ENCODE measurements at regions not wholly inside any gene's neighbourhood (a gene's known extent, or its start where the extent isn't known, plus 50 kb on each side); places are given as distances from the start of the nearest gene placed in this dataset.

- DNase-seq (ENCODE audit: low spot score), result no peak
- no peaks in the 10 kb centered on the region for H3K27me3 Mint-ChIP-seq (ENCODE audit: low read depth)
- H3K4me1 Mint-ChIP-seq (ENCODE audit: low read depth), result no peaks in the 10 kb centered on the region
- H3K36me3 Mint-ChIP-seq (ENCODE audit: low read depth), result no peaks in the 10 kb centered on the region
- intact Hi-C loops (cut with micrococcal nuclease), result no loop called here
- H3K9me3 Mint-ChIP-seq, result no peaks in the 10 kb centered on the region
- no peak overlapping the region for H3K4me3 Mint-ChIP-seq (ENCODE audit: low read depth)
- no peak overlapping the region for H3K27ac Mint-ChIP-seq
Measured at GRCh38 chr3:34301313-34301712, 502.9 kb downstream of the PDCD6IP start.

- DNase-seq (ENCODE audit: low spot score), result no peak
- intact Hi-C loops (cut with micrococcal nuclease), result no loop called here
- Mint-ChIP-seq H3K4me1 (ENCODE audit: low read depth) (no peaks in the 10 kb centered on the region), H3K27ac (no peak overlapping the region), H3K4me3 (ENCODE audit: low read depth) (no peak overlapping the region), H3K27me3 (ENCODE audit: low read depth) (no peaks in the 10 kb centered on the region), H3K36me3 (ENCODE audit: low read depth) (no peaks in the 10 kb centered on the region), H3K9me3 (peaks cover 3% of the 10 kb centered on the region)
Measured at GRCh38 chr3:34305266-34305665, 506.8 kb downstream of the PDCD6IP start.

GRCh38 chr3:34312684-34313083, 514.3 kb downstream of the PDCD6IP start:
- no peaks in the 10 kb centered on the region for H3K36me3 Mint-ChIP-seq (ENCODE audit: low read depth)
- H3K4me3 Mint-ChIP-seq (ENCODE audit: low read depth), result no peak overlapping the region
- intact Hi-C loops (cut with micrococcal nuclease), result no loop called here
- no peak overlapping the region for H3K27ac Mint-ChIP-seq
- peaks cover 3% of the 10 kb centered on the region for H3K9me3 Mint-ChIP-seq
- no peaks in the 10 kb centered on the region for H3K4me1 Mint-ChIP-seq (ENCODE audit: low read depth)
- DNase-seq (ENCODE audit: low spot score), result no peak
- no peaks in the 10 kb centered on the region for H3K27me3 Mint-ChIP-seq (ENCODE audit: low read depth)

DNA sequence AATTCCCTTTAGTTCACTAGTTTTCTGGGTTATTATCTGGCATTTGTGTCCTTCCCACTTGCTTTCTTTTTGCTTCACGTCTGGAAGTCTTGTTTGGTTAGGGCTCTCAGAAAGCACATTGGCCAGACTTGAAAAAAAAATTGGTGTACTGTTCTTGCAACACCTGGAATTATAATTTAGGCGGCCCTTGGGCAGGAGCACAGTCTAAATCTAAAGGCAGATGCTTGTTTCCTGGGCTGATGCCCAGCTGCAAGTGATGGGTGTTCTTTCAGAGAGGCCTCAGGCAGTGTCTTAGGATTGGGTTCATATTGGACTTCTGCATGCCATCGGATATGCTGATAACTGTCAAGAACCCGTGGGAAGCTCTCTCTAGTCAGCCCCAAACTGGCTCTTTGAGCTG, 521.5 kb downstream of the PDCD6IP start:
- no peaks in the 10 kb centered on the region for H3K27me3 Mint-ChIP-seq (ENCODE audit: low read depth)
- DNase-seq (ENCODE audit: low spot score), result no peak
- H3K4me1 Mint-ChIP-seq (ENCODE audit: low read depth), result no peaks in the 10 kb centered on the region
- intact Hi-C loops (cut with micrococcal nuclease), result no loop called here
- H3K27ac Mint-ChIP-seq, result no peak overlapping the region
- H3K9me3 Mint-ChIP-seq, result peaks cover 6% of the 10 kb centered on the region
- H3K4me3 Mint-ChIP-seq (ENCODE audit: low read depth), result no peak overlapping the region
- H3K36me3 Mint-ChIP-seq (ENCODE audit: low read depth), result no peaks in the 10 kb centered on the region

GRCh38 chr3:34323517-34323916, 525.1 kb downstream of the PDCD6IP start:
- intact Hi-C loops (cut with micrococcal nuclease), result no loop called here
- H3K9me3 Mint-ChIP-seq, result no peaks in the 10 kb centered on the region
- no peak overlapping the region for H3K4me3 Mint-ChIP-seq (ENCODE audit: low read depth)
- H3K4me1 Mint-ChIP-seq (ENCODE audit: low read depth), result no peaks in the 10 kb centered on the region
- no peak overlapping the region for H3K27ac Mint-ChIP-seq
- H3K27me3 Mint-ChIP-seq (ENCODE audit: low read depth), result no peaks in the 10 kb centered on the region
- DNase-seq (ENCODE audit: low spot score), result no peak
- H3K36me3 Mint-ChIP-seq (ENCODE audit: low read depth), result no peaks in the 10 kb centered on the region

- Mint-ChIP-seq H3K9me3 (no peaks in the 10 kb centered on the region), H3K27ac (no peak overlapping the region), H3K27me3 (ENCODE audit: low read depth) (no peaks in the 10 kb centered on the region), H3K36me3 (ENCODE audit: low read depth) (no peaks in the 10 kb centered on the region), H3K4me1 (ENCODE audit: low read depth) (no peaks in the 10 kb centered on the region), H3K4me3 (ENCODE audit: low read depth) (no peak overlapping the region)
- intact Hi-C loops (cut with micrococcal nuclease), result no loop called here
- DNase-seq (ENCODE audit: low spot score), result no peak
Measured at GRCh38 chr3:34346656-34347055, 548.2 kb downstream of the PDCD6IP start.

DNA sequence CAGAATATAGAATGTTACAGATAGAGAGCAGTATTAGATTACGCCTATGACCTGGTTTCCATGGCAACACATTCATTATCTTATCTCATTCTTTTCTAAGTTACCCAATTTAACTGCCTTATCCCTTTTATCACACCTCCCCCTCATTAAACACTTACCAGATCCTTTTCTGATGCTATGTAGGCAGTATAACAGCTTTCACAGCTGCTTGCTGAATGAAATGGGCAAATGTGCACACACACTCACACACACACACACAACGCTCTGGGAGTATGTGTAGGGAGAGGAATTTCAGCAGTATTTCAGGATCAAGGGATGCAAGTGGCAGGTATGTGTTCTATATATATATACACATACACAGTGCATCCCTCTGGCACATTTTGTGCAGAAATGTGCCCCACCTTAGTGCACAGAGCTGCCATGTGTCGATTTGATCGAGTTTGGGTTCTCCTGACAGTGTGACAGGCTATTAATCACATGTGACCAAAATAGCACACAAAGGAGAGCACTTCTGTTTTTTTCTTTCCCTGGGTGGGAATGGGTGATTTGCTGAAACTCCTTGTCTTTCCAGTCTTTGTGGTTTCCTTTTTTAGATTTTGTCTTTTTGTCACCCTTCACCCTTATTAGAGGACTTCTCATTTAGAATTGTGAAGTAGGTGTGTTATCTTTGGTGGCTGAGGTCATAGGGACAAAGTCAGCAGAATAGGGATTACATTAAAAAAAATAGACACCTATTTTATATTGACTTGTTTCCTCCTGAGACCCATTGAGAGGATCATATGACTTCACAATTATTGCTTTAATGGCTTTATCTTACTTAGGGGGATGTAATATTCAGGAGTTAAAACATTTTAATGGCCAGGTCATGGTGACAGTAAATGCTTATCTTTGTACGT, 553.7 kb downstream of the PDCD6IP start:
- no peaks in the 10 kb centered on the region for H3K4me1 Mint-ChIP-seq (ENCODE audit: low read depth)
- H3K4me3 Mint-ChIP-seq (ENCODE audit: low read depth), result no peak overlapping the region
- no peaks in the 10 kb centered on the region for H3K9me3 Mint-ChIP-seq
- intact Hi-C loops (cut with micrococcal nuclease), result no loop called here
- H3K27ac Mint-ChIP-seq, result no peak overlapping the region
- H3K27me3 Mint-ChIP-seq (ENCODE audit: low read depth), result no peaks in the 10 kb centered on the region
- no peaks in the 10 kb centered on the region for H3K36me3 Mint-ChIP-seq (ENCODE audit: low read depth)
- no peak for DNase-seq (ENCODE audit: low spot score)

- Mint-ChIP-seq H3K4me1 (ENCODE audit: low read depth) (no peaks in the 10 kb centered on the region), H3K4me3 (ENCODE audit: low read depth) (no peak overlapping the region), H3K9me3 (no peaks in the 10 kb centered on the region)
Measured at GRCh38 chr3:34352778-34353331, 554.4 kb downstream of the PDCD6IP start.

DNA sequence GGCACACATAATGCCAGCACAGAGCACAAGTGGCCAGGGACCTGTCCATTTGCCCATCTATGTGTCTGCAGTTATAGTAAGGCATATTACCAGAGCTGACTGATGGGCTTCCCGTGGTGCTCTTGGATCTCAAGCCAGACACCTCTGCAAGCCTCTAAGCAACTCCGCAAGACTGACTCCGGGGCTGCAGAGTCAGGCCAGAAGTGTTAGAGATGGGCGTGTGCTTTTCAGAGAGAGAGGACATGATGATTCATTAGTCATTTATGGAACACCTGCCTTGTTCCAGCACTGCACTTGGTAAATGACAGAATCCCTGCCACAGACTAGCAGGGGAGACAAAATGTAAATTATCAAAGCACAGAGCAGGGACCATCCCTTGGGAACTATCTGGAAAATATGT, 559.0 kb downstream of the PDCD6IP start:
- Mint-ChIP-seq H3K4me3 (ENCODE audit: low read depth) (no peak overlapping the region), H3K36me3 (ENCODE audit: low read depth) (no peaks in the 10 kb centered on the region), H3K27me3 (ENCODE audit: low read depth) (no peaks in the 10 kb centered on the region), H3K9me3 (no peaks in the 10 kb centered on the region), H3K4me1 (ENCODE audit: low read depth) (peaks cover 4% of the 10 kb centered on the region), H3K27ac (no peak overlapping the region)
- DNase-seq (ENCODE audit: low spot score), result no peak
- intact Hi-C loops (cut with micrococcal nuclease), result no loop called here

More at GRCh38 chr3:34352778-34353331, 554.4 kb downstream of the PDCD6IP start:
- Mint-ChIP-seq H3K27me3 (ENCODE audit: low read depth) (no peaks in the 10 kb centered on the region), H3K36me3 (ENCODE audit: low read depth) (no peaks in the 10 kb centered on the region), H3K27ac (no peak overlapping the region)
- intact Hi-C loops (cut with micrococcal nuclease), result no loop called here
- no peak for DNase-seq (ENCODE audit: low spot score)

GRCh38 chr3:34359064-34359463, 560.6 kb downstream of the PDCD6IP start:
- H3K27ac Mint-ChIP-seq, result no peak overlapping the region
- H3K27me3 Mint-ChIP-seq (ENCODE audit: low read depth), result no peaks in the 10 kb centered on the region
- intact Hi-C loops (cut with micrococcal nuclease), result no loop called here
- peaks cover 4% of the 10 kb centered on the region for H3K4me1 Mint-ChIP-seq (ENCODE audit: low read depth)
- no peaks in the 10 kb centered on the region for H3K36me3 Mint-ChIP-seq (ENCODE audit: low read depth)
- H3K4me3 Mint-ChIP-seq (ENCODE audit: low read depth), result no peak overlapping the region
- DNase-seq (ENCODE audit: low spot score), result no peak
- H3K9me3 Mint-ChIP-seq, result no peaks in the 10 kb centered on the region

DNA sequence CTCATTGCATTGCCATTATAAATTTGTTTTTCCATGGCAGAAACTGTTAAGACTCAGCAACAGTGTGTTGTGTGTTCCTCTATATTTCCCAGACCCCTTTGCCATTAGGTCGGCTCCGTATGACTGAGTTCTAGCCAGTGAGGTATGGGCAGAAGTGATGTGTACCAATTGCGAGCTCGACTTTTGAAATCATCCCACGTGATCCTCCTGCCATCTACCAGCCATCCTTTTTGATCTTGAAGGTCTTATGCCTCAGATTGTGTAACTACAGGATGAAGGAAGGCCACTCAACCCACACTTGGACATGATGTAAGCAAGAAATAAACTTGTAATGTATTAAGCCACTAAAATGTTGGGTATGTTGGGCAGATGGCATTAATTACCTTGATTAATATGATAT, 562.3 kb downstream of the PDCD6IP start:
- DNase-seq (ENCODE audit: low spot score), result no peak
- Mint-ChIP-seq H3K4me1 (ENCODE audit: low read depth) (peaks cover 4% of the 10 kb centered on the region), H3K4me3 (ENCODE audit: low read depth) (no peak overlapping the region), H3K27me3 (ENCODE audit: low read depth) (no peaks in the 10 kb centered on the region), H3K27ac (no peak overlapping the region), H3K9me3 (no peaks in the 10 kb centered on the region), H3K36me3 (ENCODE audit: low read depth) (no peaks in the 10 kb centered on the region)
- intact Hi-C loops (cut with micrococcal nuclease), result no loop called here

DNA sequence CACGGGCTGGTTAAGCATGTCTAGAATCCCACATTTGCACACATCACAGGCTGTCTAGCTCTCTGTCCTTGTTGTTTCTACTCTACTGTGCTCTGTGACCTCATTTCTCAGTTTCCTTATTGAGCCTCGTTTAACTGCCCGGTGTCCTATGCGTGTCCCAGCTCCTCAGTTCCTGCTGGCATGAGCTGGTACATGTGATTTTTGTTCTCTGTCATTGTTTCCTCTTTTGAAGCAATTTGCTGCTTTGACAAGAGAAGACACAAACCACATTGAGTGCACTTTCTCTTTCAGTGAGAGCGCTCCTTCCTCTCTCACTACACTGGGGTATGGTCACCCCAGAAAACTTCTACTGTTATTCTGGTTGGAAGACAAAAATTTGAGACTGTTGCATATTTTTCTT, 563.5 kb downstream of the PDCD6IP start:
- H3K4me3 Mint-ChIP-seq (ENCODE audit: low read depth), result no peak overlapping the region
- no peaks in the 10 kb centered on the region for H3K9me3 Mint-ChIP-seq
- peaks cover 4% of the 10 kb centered on the region for H3K4me1 Mint-ChIP-seq (ENCODE audit: low read depth)
- H3K36me3 Mint-ChIP-seq (ENCODE audit: low read depth), result no peaks in the 10 kb centered on the region
- intact Hi-C loops (cut with micrococcal nuclease), result no loop called here
- H3K27ac Mint-ChIP-seq, result no peak overlapping the region
- no peaks in the 10 kb centered on the region for H3K27me3 Mint-ChIP-seq (ENCODE audit: low read depth)
- no peak for DNase-seq (ENCODE audit: low spot score)

- H3K36me3 Mint-ChIP-seq (ENCODE audit: low read depth), result no peaks in the 10 kb centered on the region
Measured at GRCh38 chr3:34362910-34363309, 564.5 kb downstream of the PDCD6IP start.

More at GRCh38 chr3:34362910-34363309, 564.5 kb downstream of the PDCD6IP start:
- no peak overlapping the region for H3K4me3 Mint-ChIP-seq (ENCODE audit: low read depth)
- no peaks in the 10 kb centered on the region for H3K9me3 Mint-ChIP-seq
- H3K27ac Mint-ChIP-seq, result no peak overlapping the region
- peaks cover 4% of the 10 kb centered on the region for H3K4me1 Mint-ChIP-seq (ENCODE audit: low read depth)
- intact Hi-C loops (cut with micrococcal nuclease), result no loop called here
- DNase-seq (ENCODE audit: low spot score), result no peak
- no peaks in the 10 kb centered on the region for H3K27me3 Mint-ChIP-seq (ENCODE audit: low read depth)

Data from activated T-helper 2 cell treated with anti-CD3 and anti-CD28 coated beads, Interferon-gamma antibody, Interleukin-2, Interleukin-4, amounts not matched to agents 10 μg/mL and 5 μg/mL and 100 μg/mL, durations not matched to agents 14 hours and 24 hours and 36 hours (primary cell).